ENCODE measurements at regions not wholly inside any gene's neighbourhood (a gene's known extent, or its start where the extent isn't known, plus 50 kb on each side); places are given as distances from the start of the nearest gene placed in this dataset.

- Histone ChIP-seq H3K27ac (no peak overlapping the region), H3K27me3 (no peaks in the 10 kb centered on the region), H3K36me3 (no peaks in the 10 kb centered on the region), H3K4me3 (no peak overlapping the region), H3K9me3 (no peaks in the 10 kb centered on the region), H3K4me1 (peaks cover 7% of the 10 kb centered on the region)
- no peak for DNase-seq (ENCODE audit: extremely low spot score in 2 of 2)
- TF ChIP-seq POLR2AphosphoS5 (IDR thresholded peaks at IDR 0.05; ENCODE audit: insufficient read depth in 1 of 2, low read depth in 1 of 2) (no peak), POLR2A (IDR thresholded peaks at IDR 0.05) (no peak), CTCF (IDR thresholded peaks at IDR 0.05) (no peak)
- intact Hi-C loops (cut with DNase I): no loop called here
These were observed 115.9 kb downstream of the OMA1 start for GRCh38 chr1:58430421-58431275.

- Histone ChIP-seq H3K9me3 (no peaks in the 10 kb centered on the region), H3K4me3 (no peak overlapping the region), H3K36me3 (no peaks in the 10 kb centered on the region), H3K4me1 (no peaks in the 10 kb centered on the region), H3K27ac (no peak overlapping the region), H3K27me3 (no peaks in the 10 kb centered on the region)
- DNase-seq (ENCODE audit: extremely low spot score in 2 of 2): no peak
- TF ChIP-seq CTCF (IDR thresholded peaks at IDR 0.05): no peak
- no peak for TF ChIP-seq POLR2A (IDR thresholded peaks at IDR 0.05)
- no peak for TF ChIP-seq POLR2AphosphoS5 (IDR thresholded peaks at IDR 0.05; ENCODE audit: insufficient read depth in 1 of 2, low read depth in 1 of 2)
- intact Hi-C loops (cut with DNase I): no loop called here
These were observed 119.6 kb downstream of the OMA1 start for GRCh38 chr1:58426918-58427317.

- no peaks in the 10 kb centered on the region for H3K4me1 ChIP-seq
- H3K27ac ChIP-seq: no peak overlapping the region
- TF ChIP-seq CTCF (IDR thresholded peaks at IDR 0.05) (no peak), POLR2A (IDR thresholded peaks at IDR 0.05) (no peak), POLR2AphosphoS5 (IDR thresholded peaks at IDR 0.05; ENCODE audit: insufficient read depth in 1 of 2, low read depth in 1 of 2) (no peak)
- H3K27me3 ChIP-seq: no peaks in the 10 kb centered on the region
- no peaks in the 10 kb centered on the region for H3K36me3 ChIP-seq
- H3K9me3 ChIP-seq: no peaks in the 10 kb centered on the region
- intact Hi-C loops (cut with DNase I): no loop called here
- no peak for DNase-seq (ENCODE audit: extremely low spot score in 2 of 2)
- no peak overlapping the region for H3K4me3 ChIP-seq
These were observed 124.1 kb downstream of the OMA1 start for GRCh38 chr1:58422436-58422835.

- no peak for TF ChIP-seq POLR2AphosphoS5 (IDR thresholded peaks at IDR 0.05; ENCODE audit: insufficient read depth in 1 of 2, low read depth in 1 of 2)
- no peak for TF ChIP-seq CTCF (IDR thresholded peaks at IDR 0.05)
- TF ChIP-seq POLR2A (IDR thresholded peaks at IDR 0.05): no peak
- H3K4me3 ChIP-seq: no peak overlapping the region
- H3K36me3 ChIP-seq: no peaks in the 10 kb centered on the region
- DNase-seq (ENCODE audit: extremely low spot score in 2 of 2): no peak
- H3K27me3 ChIP-seq: no peaks in the 10 kb centered on the region
- H3K4me1 ChIP-seq: no peaks in the 10 kb centered on the region
- no peaks in the 10 kb centered on the region for H3K9me3 ChIP-seq
- intact Hi-C loops (cut with DNase I): no loop called here
- H3K27ac ChIP-seq: no peak overlapping the region
These were observed 128.0 kb downstream of the OMA1 start for GRCh38 chr1:58418283-58419228.

All from vagina (tissue), 2 donors.